Neural cell (in vitro differentiated cells): ENCODE measurements at regions not wholly inside any gene's neighbourhood (a gene's known extent, or its start where the extent isn't known, plus 50 kb on each side); places are given as distances from the start of the nearest gene placed in this dataset.

Source experiments
- EZH2 ChIP-seq: fragments of 200-600, 300-800 bp; shearing (Covaris generic), sonication (generic); IDR thresholded peaks from 2 replicates; pipeline ENCODE4 v1.6.1; 2014; ENCODE audit warnings: antibody characterized with exemption, low read length, borderline replicate concordance, mild to moderate bottlenecking; ENCODE audit not compliant: insufficient read depth, poor library complexity, severe bottlenecking
- TF ChIP-seq, protein P1 (sequence below): fragments of 450-650 bp; IDR thresholded peaks from 2 replicates; pipeline ENCODE4 v1.5.1; 2014; ENCODE audit warnings: antibody characterized with exemption, mild to moderate bottlenecking, moderate library complexity; ENCODE audit not compliant: poor library complexity, severe bottlenecking

DNA sequence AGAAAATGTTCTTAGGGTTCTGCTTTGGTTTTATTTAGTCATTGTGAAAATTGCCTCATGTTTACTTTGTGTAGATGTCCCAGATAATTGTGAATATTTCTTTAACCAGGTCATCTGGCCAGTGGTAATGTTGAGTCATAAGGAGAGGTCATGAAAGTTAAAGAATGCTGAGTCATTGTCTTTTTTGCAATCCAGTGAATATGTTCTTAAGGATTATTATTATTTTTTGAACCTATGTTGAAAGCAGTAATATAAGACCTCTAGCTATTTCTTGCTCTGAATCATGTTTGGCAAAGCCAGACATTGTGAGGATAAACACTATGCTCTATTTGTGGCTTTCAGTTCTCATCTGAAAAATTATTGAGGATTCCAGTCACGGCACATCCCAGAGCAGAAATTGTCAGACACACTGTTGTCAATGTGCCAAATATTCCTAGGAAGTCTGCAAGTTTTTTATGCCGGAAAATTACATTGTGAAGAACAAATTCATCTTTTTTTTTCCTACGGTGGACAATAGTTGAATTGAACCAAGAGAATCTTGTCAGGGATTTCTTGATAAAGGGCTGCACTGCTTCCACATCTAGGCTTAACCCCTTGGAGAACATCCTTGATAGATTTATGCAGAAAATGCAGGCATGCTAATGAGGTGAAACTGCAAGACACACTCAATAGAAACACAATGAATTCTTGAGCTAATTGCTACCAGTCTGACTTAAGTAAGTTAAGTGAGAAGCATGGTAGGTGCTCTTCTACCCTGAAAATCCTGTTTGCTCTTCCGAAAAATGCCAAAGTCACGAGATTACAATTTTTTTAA is 369.6 kb downstream of the ATP23 start:
- TF ChIP-seq EZH2 = no peak
- TF ChIP-seq, protein P1, sequence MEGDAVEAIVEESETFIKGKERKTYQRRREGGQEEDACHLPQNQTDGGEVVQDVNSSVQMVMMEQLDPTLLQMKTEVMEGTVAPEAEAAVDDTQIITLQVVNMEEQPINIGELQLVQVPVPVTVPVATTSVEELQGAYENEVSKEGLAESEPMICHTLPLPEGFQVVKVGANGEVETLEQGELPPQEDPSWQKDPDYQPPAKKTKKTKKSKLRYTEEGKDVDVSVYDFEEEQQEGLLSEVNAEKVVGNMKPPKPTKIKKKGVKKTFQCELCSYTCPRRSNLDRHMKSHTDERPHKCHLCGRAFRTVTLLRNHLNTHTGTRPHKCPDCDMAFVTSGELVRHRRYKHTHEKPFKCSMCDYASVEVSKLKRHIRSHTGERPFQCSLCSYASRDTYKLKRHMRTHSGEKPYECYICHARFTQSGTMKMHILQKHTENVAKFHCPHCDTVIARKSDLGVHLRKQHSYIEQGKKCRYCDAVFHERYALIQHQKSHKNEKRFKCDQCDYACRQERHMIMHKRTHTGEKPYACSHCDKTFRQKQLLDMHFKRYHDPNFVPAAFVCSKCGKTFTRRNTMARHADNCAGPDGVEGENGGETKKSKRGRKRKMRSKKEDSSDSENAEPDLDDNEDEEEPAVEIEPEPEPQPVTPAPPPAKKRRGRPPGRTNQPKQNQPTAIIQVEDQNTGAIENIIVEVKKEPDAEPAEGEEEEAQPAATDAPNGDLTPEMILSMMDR = no peak
